SIG-M5 (cell line): ENCODE measurements at regions not wholly inside any gene's neighbourhood (a gene's known extent, or its start where the extent isn't known, plus 50 kb on each side); places are given as distances from the start of the nearest gene placed in this dataset.
"Not testable (repeated sequence)": the region's sequence is repeated elsewhere in the genome, so short reads cannot be mapped to it uniquely, and the experiment has no call there.

Experiments used
- DNase-seq: peaks from one replicate; lab custom pipeline; 2025; lab: John Stamatoyannopoulos, UW

DNA sequence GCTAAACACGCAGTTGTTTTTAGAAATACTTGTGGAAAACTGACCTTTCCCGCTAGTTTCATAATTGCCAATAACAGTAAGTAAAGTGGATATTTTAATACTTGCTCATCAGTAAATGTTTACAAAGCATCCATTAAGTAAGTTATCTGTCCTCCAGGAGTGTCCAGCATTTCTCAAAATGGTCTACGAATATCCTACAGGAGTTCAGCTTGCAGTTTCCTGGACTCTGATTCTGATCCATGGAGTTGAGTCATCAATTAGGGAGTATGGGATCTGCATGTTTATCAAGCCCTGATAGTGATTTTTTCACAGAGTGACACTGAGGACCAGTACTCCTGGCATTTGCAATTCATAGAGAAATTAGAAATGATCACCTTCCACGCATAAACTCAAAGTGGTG, 325.2 kb upstream of the AADAT start:
- no peak for DNase-seq

GRCh38 chr4:170414360-170414759, 324.6 kb upstream of the AADAT start:
- DNase-seq: no peak

DNA sequence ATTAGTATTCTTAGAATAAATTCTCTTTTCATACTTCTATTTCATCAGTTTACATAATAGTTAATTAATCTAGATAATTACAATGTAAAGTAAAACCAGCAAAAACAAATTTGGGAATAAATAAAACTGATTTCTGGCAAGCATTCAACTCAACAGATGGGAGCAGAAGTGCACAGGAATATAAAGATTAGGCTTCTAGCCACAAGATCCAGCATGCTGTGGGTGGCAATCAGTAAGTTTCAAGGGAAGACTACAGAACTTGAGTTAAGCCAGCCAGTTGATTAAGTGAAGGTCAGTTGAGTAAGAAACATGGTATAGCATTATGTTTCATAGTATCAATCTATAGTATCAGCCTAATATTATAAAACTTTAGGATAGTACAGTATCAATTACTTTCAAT, 324.2 kb upstream of the AADAT start:
- no peak for DNase-seq

DNA sequence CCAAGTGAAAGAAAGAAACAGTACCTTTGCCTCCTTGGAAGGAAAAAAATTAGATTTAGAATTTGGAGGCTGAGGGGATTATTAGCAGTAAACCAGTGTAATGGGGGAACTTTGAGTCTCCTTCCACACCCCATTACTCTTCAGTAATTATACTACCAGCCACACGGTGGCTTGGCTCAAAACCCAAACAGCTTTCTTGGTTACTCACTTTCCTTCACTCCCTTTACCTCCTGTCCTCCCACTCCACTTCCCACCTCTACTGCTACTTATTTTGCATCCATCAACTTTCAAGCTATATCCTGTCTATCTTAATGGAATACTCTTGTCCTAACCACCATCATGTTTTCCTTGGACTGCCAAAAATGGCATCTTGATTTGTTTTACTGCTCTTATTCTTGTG, 310.6 kb upstream of the AADAT start:
- no peak for DNase-seq

GRCh38 chr4:170399581-170400293, 310.0 kb upstream of the AADAT start:
- no peak for DNase-seq

DNA sequence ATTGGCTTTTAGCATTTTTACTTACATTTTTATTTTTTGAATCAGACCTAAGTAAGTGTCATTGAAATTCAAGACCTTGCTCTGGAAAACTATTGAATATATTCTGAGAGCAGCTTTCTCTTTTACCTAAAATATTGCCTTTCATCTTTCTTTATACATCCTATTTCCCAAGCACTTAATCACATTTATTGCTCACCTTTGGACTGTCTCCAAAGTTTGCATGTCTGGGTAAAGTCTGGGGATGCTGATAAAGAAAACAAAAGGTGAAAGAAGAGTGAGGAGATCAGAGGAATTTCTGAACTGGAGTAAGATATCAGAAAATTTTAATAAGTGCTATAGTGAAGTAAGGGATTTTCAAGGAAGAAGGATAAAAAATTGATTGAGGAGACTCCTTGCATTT, 308.5 kb upstream of the AADAT start:
- no peak for DNase-seq

- no peak for DNase-seq
Observed at GRCh38 chr4:170395773-170396172, 306.0 kb upstream of the AADAT start.

DNA sequence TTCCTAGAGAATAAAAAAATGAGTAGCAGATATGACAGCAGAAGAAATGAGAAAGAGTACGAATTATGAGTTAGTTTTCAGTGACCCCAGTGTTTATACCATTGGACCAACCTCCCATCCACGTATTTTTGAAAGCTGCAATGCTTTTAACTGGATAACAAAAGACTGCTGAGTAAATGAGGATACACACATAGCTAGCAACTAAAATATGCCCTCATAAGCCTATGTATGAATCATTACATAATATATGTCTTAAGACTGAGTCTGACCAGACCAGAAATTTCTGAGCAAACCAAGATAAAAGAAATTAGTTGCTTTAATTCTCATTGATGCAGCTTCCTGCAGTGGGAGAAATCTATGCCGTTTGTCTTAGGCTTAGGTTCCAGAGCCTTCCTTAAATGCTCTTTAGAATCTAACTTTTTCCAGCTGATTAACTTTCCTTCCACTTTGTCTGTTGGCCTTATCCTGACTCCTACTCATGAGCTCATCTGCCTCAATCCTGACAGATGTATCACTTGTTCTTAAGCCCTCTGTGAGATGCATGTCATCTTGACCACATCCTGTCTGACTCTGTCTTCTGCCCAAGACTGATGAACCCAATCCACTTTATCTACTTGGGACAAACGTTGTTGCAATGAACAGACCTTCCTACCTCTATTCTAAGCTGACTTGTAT, 301.4 kb upstream of the AADAT start:
- DNase-seq: no peak

DNA sequence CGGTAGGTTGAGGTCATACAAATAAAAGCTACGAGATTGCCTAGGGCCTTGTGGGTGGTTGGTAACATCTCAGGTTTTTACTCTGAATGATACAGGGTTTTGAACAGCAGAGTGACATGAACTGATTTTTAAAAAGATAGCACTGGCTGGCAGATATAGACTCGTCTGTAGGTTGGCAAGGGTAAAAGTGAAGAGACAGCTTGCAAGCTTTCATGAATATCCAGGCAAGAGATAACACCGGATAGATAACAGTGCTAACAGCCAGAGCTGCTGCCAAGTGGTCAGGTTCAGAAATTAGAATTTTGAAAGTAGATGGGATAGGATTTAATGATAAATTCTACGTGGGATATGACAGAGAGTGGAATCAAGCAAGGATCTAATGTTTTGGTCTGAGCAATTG, 299.7 kb upstream of the AADAT start:
- no peak for DNase-seq

- no peak for DNase-seq
Observed at GRCh38 chr4:170388255-170388654, 298.5 kb upstream of the AADAT start.

DNA sequence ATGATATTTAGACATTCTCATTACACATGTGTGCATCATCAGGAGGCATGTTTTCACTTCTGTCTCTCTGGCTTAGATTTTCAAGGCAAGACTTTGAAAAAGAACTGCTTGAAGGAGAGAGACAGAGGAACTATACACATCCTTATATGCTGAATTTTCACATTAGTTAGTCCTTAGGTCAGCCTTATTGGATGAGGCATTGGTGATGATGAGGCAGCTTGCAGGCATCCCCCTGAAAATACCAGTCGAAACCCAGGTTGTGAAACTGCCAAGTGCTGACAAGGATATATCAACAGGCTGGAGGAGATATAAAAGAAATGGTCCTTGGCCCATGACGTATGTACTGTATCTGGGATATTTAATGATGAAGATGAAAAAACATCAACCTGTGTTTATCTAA, 297.2 kb upstream of the AADAT start:
- no peak for DNase-seq

DNA sequence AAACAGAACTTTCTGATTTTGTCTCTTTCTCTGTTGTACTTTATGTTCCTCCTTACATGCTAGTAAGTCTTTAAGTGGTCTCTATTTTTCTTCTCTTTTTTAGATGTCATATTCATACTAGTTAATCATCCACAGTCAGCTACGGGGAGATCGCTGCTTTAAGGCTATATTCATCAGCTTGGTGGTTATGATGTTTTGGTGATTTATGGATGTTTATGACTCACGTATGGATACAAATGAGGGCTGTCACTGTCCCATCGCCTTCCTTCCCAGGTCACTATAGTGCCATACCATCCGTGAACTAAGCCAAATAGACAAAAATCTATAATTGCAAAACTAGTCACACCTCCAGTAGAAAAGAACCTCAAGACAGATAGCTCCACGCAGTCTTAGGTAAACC, 296.8 kb upstream of the AADAT start:
- no peak for DNase-seq

- no peak for DNase-seq
Observed at GRCh38 chr4:170374770-170375169, 285.0 kb upstream of the AADAT start.

- no peak for DNase-seq
Observed at GRCh38 chr4:170348945-170349344, 259.2 kb upstream of the AADAT start.

DNA sequence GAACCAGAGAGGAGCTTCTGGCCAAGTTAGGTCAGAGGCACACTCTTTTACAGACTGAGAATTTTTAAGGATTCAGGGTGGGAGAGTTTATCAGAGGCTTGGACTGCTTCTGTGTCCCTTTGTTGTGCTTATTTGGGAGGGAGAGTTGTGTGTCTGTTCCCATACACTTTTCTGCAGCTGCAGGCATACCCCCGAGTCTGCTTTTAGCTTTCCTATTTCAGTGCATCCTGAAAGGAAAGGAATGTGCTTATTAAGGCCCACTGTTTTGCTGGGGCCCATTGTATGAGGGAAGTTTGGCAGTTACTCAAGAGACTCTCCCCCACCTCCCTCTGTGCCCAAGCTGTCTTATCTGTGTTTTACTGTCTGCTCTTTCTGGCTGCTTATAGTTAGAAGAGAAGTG, 257.4 kb upstream of the AADAT start:
- DNase-seq: not testable (repeated sequence)

GRCh38 chr4:170339522-170339921, 249.8 kb upstream of the AADAT start:
- no peak for DNase-seq

- no peak for DNase-seq
Observed at GRCh38 chr4:170336238-170336775, 246.6 kb upstream of the AADAT start.

GRCh38 chr4:170325599-170325998, 235.8 kb upstream of the AADAT start:
- DNase-seq: no peak

- DNase-seq: no peak
Observed at GRCh38 chr4:170323623-170324022, 233.9 kb upstream of the AADAT start.

DNA sequence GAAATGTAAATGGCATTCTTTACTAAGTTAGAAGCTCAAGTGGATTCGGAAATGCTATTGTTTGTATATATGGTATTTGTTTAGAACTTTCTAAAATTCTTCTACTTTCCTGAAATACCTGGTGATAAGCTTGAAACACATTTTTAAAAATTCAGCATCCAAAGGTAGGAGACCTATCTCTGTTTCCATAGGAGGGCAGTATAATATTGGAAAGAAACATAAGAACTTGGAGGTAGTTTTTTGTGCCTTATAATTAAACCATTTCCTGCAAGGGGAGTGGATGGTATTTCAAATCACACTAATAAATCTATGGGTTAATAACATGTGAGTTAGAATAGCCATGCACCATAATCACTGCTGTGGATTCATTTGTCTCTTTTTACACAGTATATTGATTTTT, 217.4 kb upstream of the AADAT start:
- DNase-seq: no peak

DNA sequence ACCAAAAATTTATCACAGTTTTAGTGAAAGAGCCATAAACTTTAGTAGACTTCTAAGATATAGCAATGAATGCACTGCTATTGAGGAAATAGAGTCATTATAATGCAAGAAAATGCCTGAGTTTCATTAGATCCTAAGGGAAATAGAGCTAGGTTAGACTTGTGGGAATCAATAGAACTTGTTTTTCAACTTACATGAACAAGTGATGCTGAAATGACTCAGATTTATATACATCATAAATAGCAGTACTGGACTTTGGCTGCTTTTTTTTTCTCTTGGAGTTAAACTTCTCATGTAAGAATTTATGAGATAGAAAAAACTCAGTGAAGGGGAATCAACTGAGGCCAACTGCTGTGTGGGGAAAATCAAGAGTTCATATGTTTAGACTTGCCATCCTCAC, 216.5 kb upstream of the AADAT start:
- DNase-seq: no peak

GRCh38 chr4:170305627-170306026, 215.9 kb upstream of the AADAT start:
- no peak for DNase-seq

DNA sequence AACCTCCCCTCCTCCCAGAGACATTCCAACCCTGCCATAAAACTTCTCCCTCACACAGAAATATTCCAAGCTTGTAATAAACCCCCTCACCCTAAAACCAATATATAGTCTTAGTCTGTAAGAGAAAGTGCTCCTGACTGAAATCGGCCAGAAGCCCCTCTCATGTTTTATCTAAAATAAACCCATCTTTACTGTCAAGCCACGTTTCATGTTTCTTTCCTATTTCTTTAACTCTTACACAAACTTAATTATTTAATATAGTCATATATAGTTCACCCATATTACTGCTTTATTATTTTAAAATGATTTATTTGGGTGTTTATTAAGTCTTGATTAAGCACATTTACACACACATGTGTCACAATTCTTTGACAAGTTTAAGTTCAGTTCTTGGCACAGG, 191.3 kb upstream of the AADAT start:
- no peak for DNase-seq

DNA sequence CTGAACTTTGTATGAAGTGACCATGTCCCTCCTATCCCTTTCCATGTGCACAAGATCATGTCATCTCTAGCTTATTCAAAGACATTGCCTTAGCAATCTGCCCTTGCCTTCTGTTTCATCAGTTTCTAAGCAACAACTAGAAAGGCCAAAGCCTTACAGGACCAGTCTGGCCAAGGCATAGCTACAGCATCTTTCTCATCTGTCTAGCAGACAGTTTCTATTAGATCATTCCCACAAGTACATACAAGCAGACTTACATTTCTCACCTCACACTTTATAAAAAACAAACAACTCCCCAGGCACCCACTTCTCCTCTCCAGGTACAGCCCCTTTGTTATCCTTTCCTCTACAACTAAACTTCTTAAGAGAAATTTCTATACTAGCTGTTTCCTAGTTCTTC, 188.7 kb upstream of the AADAT start:
- DNase-seq: no peak
